Mammary epithelial cell (primary cell): ENCODE measurements at regions not wholly inside any gene's neighbourhood (a gene's known extent, or its start where the extent isn't known, plus 50 kb on each side); places are given as distances from the start of the nearest gene placed in this dataset.

Source experiments
- EZH2 ChIP-seq: IDR thresholded peaks from 2 replicates; pipeline ENCODE4 v1.6.1; 2012; ENCODE audit warnings: low read length, inconsistent platforms, borderline replicate concordance
- TF ChIP-seq, protein P1 (sequence below), 2 donors: IDR thresholded peaks in 1 of 2; conservative IDR thresholded peaks in 1 of 2; 2 replicates each; pipeline ENCODE4 v1.5.1; 2011 to 2012; ENCODE audit warnings: inconsistent platforms in 2 of 2, low read length in 2 of 2, mild to moderate bottlenecking in 2 of 2, control low read depth in 1 of 2, low read depth in 1 of 2; ENCODE audit not compliant: insufficient read depth in 1 of 2; ENCODE audit errors: extremely low read depth in 1 of 2

GRCh38 chr5:77863181-77863580 is 87.0 kb upstream of the TBCA start:
- TF ChIP-seq, protein P1, sequence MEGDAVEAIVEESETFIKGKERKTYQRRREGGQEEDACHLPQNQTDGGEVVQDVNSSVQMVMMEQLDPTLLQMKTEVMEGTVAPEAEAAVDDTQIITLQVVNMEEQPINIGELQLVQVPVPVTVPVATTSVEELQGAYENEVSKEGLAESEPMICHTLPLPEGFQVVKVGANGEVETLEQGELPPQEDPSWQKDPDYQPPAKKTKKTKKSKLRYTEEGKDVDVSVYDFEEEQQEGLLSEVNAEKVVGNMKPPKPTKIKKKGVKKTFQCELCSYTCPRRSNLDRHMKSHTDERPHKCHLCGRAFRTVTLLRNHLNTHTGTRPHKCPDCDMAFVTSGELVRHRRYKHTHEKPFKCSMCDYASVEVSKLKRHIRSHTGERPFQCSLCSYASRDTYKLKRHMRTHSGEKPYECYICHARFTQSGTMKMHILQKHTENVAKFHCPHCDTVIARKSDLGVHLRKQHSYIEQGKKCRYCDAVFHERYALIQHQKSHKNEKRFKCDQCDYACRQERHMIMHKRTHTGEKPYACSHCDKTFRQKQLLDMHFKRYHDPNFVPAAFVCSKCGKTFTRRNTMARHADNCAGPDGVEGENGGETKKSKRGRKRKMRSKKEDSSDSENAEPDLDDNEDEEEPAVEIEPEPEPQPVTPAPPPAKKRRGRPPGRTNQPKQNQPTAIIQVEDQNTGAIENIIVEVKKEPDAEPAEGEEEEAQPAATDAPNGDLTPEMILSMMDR (conservative IDR thresholded peaks at IDR 0.05 in 1 of 2, IDR thresholded peaks at IDR 0.05 in 1 of 2; ENCODE audit: extremely low read depth in 1 of 2, insufficient read depth in 1 of 2, low read depth in 1 of 2, low read length in 2 of 2): no peak
- TF ChIP-seq EZH2: no peak
